Tibial artery (tissue), 4 donors: ENCODE measurements at regions not wholly inside any gene's neighbourhood (a gene's known extent, or its start where the extent isn't known, plus 50 kb on each side); places are given as distances from the start of the nearest gene placed in this dataset.

Source experiments
- DNase-seq, 2 donors: peaks; one replicate each; pipeline ENCODE4 v3.0.0-alpha.2; 2019
- H3K27ac ChIP-seq, 2 donors: fragments of 200-600 bp; sonication (generic) in 1 of 2; 1 replicate in 1 of 2; 2 replicates in 1 of 2; pipeline ENCODE4 v1.5.1; 2018 to 2019; ENCODE audit warnings: mild to moderate bottlenecking in 1 of 2
- H3K27me3 ChIP-seq, 2 donors: fragments of 200-600 bp; sonication (generic) in 1 of 2; one replicate each; pipeline versions ENCODE4 v1.5.1 to v1.6.0; 2016 to 2019
- H3K36me3 ChIP-seq, 3 donors: fragments of 200-600 bp; sonication (generic) in 2 of 3; one replicate each; pipeline ENCODE4 v1.5.1; 2016 to 2019; ENCODE audit warnings: mild to moderate bottlenecking in 2 of 3
- H3K4me1 ChIP-seq, 4 donors: fragments of 200-600 bp; sonication (generic) in 2 of 4; 1 replicate in 3 of 4; 2 replicates in 1 of 4; pipeline ENCODE4 v1.5.1; 2016 to 2019
- H3K4me3 ChIP-seq, 2 donors: fragments of 200-600 bp; sonication (generic) in 1 of 2; 1 replicate in 1 of 2; 2 replicates in 1 of 2; pipeline ENCODE4 v1.5.1; 2018 to 2019; ENCODE audit warnings: mild to moderate bottlenecking in 2 of 2
- H3K9me3 ChIP-seq, 3 donors: fragments of 200-600 bp; sonication (generic) in 1 of 3; one replicate each; pipeline ENCODE4 v1.5.1; 2016 to 2019
- CTCF ChIP-seq, 2 experiments: fragments of 200-600 bp in 1 of 2; fragments of 450-650 bp in 1 of 2; IDR thresholded peaks; one replicate each; pipeline ENCODE4 v1.5.1; 2017 to 2019; ENCODE audit warnings: antibody characterized with exemption in 2 of 2, mild to moderate bottlenecking in 1 of 2, moderate library complexity in 1 of 2
- intact Hi-C: fragments of 100-400 bp; cut with DNase I; formaldehyde crosslinking; loops from one replicate; pipeline ENCODE4 v1.15.0; 2023; ENCODE audit warnings: low total_unique reads

- Histone ChIP-seq H3K27ac (no peak overlapping the region), H3K4me3 (no peak overlapping the region), H3K9me3 (no peaks in the 10 kb centered on the region), H3K4me1 (no peaks in the 10 kb centered on the region), H3K36me3 (no peaks in the 10 kb centered on the region), H3K27me3 (no peaks in the 10 kb centered on the region)
- intact Hi-C loops, result no loop called here
- no peak for DNase-seq
- TF ChIP-seq CTCF (IDR thresholded peaks at IDR 0.05), result no peak
Observed at GRCh38 chr2:164009756-164010337, 274.0 kb upstream of the FIGN start.

GRCh38 chr2:164008752-164009151, 272.9 kb upstream of the FIGN start:
- no peak overlapping the region for H3K27ac ChIP-seq
- H3K27me3 ChIP-seq, result no peaks in the 10 kb centered on the region
- no peak overlapping the region for H3K4me3 ChIP-seq
- no peak for DNase-seq
- no peaks in the 10 kb centered on the region for H3K36me3 ChIP-seq
- H3K4me1 ChIP-seq, result no peaks in the 10 kb centered on the region
- no peaks in the 10 kb centered on the region for H3K9me3 ChIP-seq
- intact Hi-C loops, result no loop called here
- no peak for TF ChIP-seq CTCF (IDR thresholded peaks at IDR 0.05)

GRCh38 chr2:164006704-164007103, 270.9 kb upstream of the FIGN start:
- no peaks in the 10 kb centered on the region for H3K27me3 ChIP-seq
- TF ChIP-seq CTCF (IDR thresholded peaks at IDR 0.05), result no peak
- intact Hi-C loops, result no loop called here
- no peak overlapping the region for H3K27ac ChIP-seq
- no peaks in the 10 kb centered on the region for H3K9me3 ChIP-seq
- no peaks in the 10 kb centered on the region for H3K4me1 ChIP-seq
- H3K4me3 ChIP-seq, result no peak overlapping the region
- no peak for DNase-seq
- no peaks in the 10 kb centered on the region for H3K36me3 ChIP-seq

- intact Hi-C loops, result no loop called here
- TF ChIP-seq CTCF (IDR thresholded peaks at IDR 0.05), result no peak
- Histone ChIP-seq H3K36me3 (no peaks in the 10 kb centered on the region), H3K4me1 (no peaks in the 10 kb centered on the region), H3K4me3 (no peak overlapping the region), H3K9me3 (no peaks in the 10 kb centered on the region), H3K27ac (no peak overlapping the region), H3K27me3 (no peaks in the 10 kb centered on the region)
- DNase-seq, result no peak
Observed at GRCh38 chr2:164000176-164000575, 264.4 kb upstream of the FIGN start.

- Histone ChIP-seq H3K27me3 (no peaks in the 10 kb centered on the region), H3K27ac (no peak overlapping the region), H3K36me3 (no peaks in the 10 kb centered on the region), H3K9me3 (no peaks in the 10 kb centered on the region), H3K4me3 (no peak overlapping the region), H3K4me1 (no peaks in the 10 kb centered on the region)
- intact Hi-C loops, result no loop called here
- TF ChIP-seq CTCF (IDR thresholded peaks at IDR 0.05), result no peak
- DNase-seq, result no peak
Observed at GRCh38 chr2:163997466-163997865, 261.7 kb upstream of the FIGN start.

- no peak for DNase-seq
- Histone ChIP-seq H3K27ac (no peak overlapping the region), H3K9me3 (no peaks in the 10 kb centered on the region), H3K27me3 (no peaks in the 10 kb centered on the region), H3K4me3 (no peak overlapping the region), H3K36me3 (no peaks in the 10 kb centered on the region), H3K4me1 (no peaks in the 10 kb centered on the region)
- TF ChIP-seq CTCF (IDR thresholded peaks at IDR 0.05), result no peak
- intact Hi-C loops, result no loop called here
Observed at GRCh38 chr2:163990541-163990940, 254.7 kb upstream of the FIGN start.
